Mucosa of descending colon (tissue), 3 donors: ENCODE measurements at regions not wholly inside any gene's neighbourhood (a gene's known extent, or its start where the extent isn't known, plus 50 kb on each side); places are given as distances from the start of the nearest gene placed in this dataset.

Source experiments
- ATAC-seq: fragments of 200-7000 bp; cut with Tn5 transposase; one replicate; pipeline ENCODE4 v1.9.1; 2020; ENCODE audit warnings: mild to moderate bottlenecking, moderate library complexity
- DNase-seq, 3 donors: peaks; one replicate each; pipeline ENCODE4 v3.0.0-alpha.2; 2020
- H3K36me3 ChIP-seq: fragments of 200-600 bp; one replicate; pipeline ENCODE4 v1.8.0; 2021; ENCODE audit warnings: low read depth, mild to moderate bottlenecking
- H3K4me1 ChIP-seq: fragments of 200-600 bp; one replicate; pipeline ENCODE4 v1.8.0; 2021; ENCODE audit warnings: low read depth, mild to moderate bottlenecking
- H3K4me3 ChIP-seq: fragments of 200-600 bp; one replicate; pipeline ENCODE4 v1.8.0; 2021; ENCODE audit warnings: mild to moderate bottlenecking
- H3K9me3 ChIP-seq: fragments of 200-600 bp; one replicate; pipeline ENCODE4 v1.8.0; 2021; ENCODE audit warnings: mild to moderate bottlenecking
- CTCF ChIP-seq: fragments of 200-600 bp; IDR thresholded peaks from one replicate; pipeline ENCODE4 v1.8.0; 2022; ENCODE audit warnings: antibody characterized with exemption, mild to moderate bottlenecking
- intact Hi-C, 2 donors: fragments of 100-400 bp; cut with DNase I in 1 of 2; cut with micrococcal nuclease in 1 of 2; formaldehyde crosslinking; loops; one replicate each; pipeline versions ENCODE4 v1.11.0 to v1.11.1; 2022; cut with DNase I, micrococcal nuclease
- donor health status: DM: no; HTN: no; CAD: no; lungs with moderate emphysema.
- donor health status: DM: no; HTN: no; CAD: no.
- donor health status: DM: no; HTN: yes; CAD: no.

GRCh38 chr1:198927129-198927528 lies 288.3 kb downstream of the PTPRC start:
- Histone ChIP-seq H3K9me3 (no peaks in the 10 kb centered on the region), H3K36me3 (no peaks in the 10 kb centered on the region), H3K4me3 (no peak overlapping the region), H3K4me1 (peaks cover 2% of the 10 kb centered on the region)
- no peak for DNase-seq
- intact Hi-C loops: no loop called here
- TF ChIP-seq CTCF: no peak
- ATAC-seq: no peak

GRCh38 chr1:198929111-198929604 lies 290.3 kb downstream of the PTPRC start:
- TF ChIP-seq CTCF: no peak
- intact Hi-C loops: no loop called here
- Histone ChIP-seq H3K4me3 (no peak overlapping the region), H3K36me3 (no peaks in the 10 kb centered on the region), H3K9me3 (no peaks in the 10 kb centered on the region), H3K4me1 (peaks cover 2% of the 10 kb centered on the region)
- ATAC-seq: no peak
- no peak for DNase-seq

- ATAC-seq (peak; percentile 66), DNase-seq (no peak)
- TF ChIP-seq CTCF: no peak
- Histone ChIP-seq H3K4me3 (no peak overlapping the region), H3K36me3 (no peaks in the 10 kb centered on the region), H3K9me3 (no peaks in the 10 kb centered on the region), H3K4me1 (peaks cover 2% of the 10 kb centered on the region)
- intact Hi-C loops: no loop called here
Observed at GRCh38 chr1:198929961-198930599, 291.2 kb downstream of the PTPRC start.

- no peak for TF ChIP-seq CTCF
- ATAC-seq: no peak
- Histone ChIP-seq H3K4me1 (peaks cover 2% of the 10 kb centered on the region), H3K36me3 (no peaks in the 10 kb centered on the region), H3K9me3 (no peaks in the 10 kb centered on the region), H3K4me3 (no peak overlapping the region)
- intact Hi-C loops: no loop called here
- no peak for DNase-seq
Observed at GRCh38 chr1:198932351-198932991, 293.6 kb downstream of the PTPRC start.

GRCh38 chr1:198933515-198934222 lies 294.8 kb downstream of the PTPRC start:
- Histone ChIP-seq H3K36me3 (no peaks in the 10 kb centered on the region), H3K4me3 (no peak overlapping the region), H3K9me3 (no peaks in the 10 kb centered on the region), H3K4me1 (peaks cover 2% of the 10 kb centered on the region)
- no peak for TF ChIP-seq CTCF
- no peak for DNase-seq
- intact Hi-C loops: no loop called here
- ATAC-seq: no peak
